ENCODE measurements at regions not wholly inside any gene's neighbourhood (a gene's known extent, or its start where the extent isn't known, plus 50 kb on each side); places are given as distances from the start of the nearest gene placed in this dataset.

GRCh38 chr11:116515664-116516184 lies 257.1 kb downstream of the BUD13 start:
- no peak for TF ChIP-seq EZH2 (IDR thresholded peaks at IDR 0.05; ENCODE audit: insufficient read depth, poor library complexity, severe bottlenecking)
- no peak for TF ChIP-seq EZH2phosphoT487 (IDR thresholded peaks at IDR 0.05; ENCODE audit: insufficient read depth, low read depth)

Data from GM23248 (cell line).